HepG2 (cell line): ENCODE measurements at regions not wholly inside any gene's neighbourhood (a gene's known extent, or its start where the extent isn't known, plus 50 kb on each side); places are given as distances from the start of the nearest gene placed in this dataset.

Source experiments
- ATAC-seq: fragments of 200-7000 bp; cut with Tn5 transposase; 3 replicates; pipeline ENCODE4 v1.9.1; 2020; ENCODE audit warnings: mild to moderate bottlenecking, moderate library complexity
- BruUV-seq: library from RNA; stranded (reverse); fragments of 400-500 nt; replicated peaks from 2 replicates; lab custom pipeline; 2021; lab: Mats Ljungman, UMichigan
- CTCF ChIA-PET: fragments of 300-600 bp; formaldehyde crosslinking; extraction: SDS; loops from one replicate; lab custom pipeline; 2021; ENCODE audit warnings: low total read pairs, inconsistent platforms, low intra/inter-chr PET ratio; lab: Yijun Ruan, JAX
- POLR2A ChIA-PET: fragments of 350-600 bp; sonication (Branson Sonifier 250); formaldehyde crosslinking; loops from one replicate; lab custom pipeline; 2020; ENCODE audit warnings: antibody characterized with exemption, inconsistent platforms; lab: Yijun Ruan, JAX
- DNase-seq: peaks from one replicate; pipeline ENCODE4 v3.0.0-alpha.2; 2015; ENCODE audit warnings: low spot score
- FAIRE-seq: peaks from 3 replicates; lab custom pipeline; 2011; peaks lifted over from hg19 to GRCh38; lab: Jason Lieb, UNC
- H2AFZ ChIP-seq: one replicate; pipeline ENCODE4 v1.6.1; 2011; ENCODE audit warnings: low read length, inconsistent platforms
- H3K27ac ChIP-seq: fragments of 300-600 bp; 3 replicates; pipeline ENCODE4 v1.8.0; 2011; ENCODE audit warnings: mixed run types, mild to moderate bottlenecking, mixed read lengths, low read length, inconsistent platforms; ENCODE audit not compliant: insufficient read depth; ENCODE audit errors: extremely low read length
- H3K27me3 ChIP-seq, 2 experiments: fragments of 200-600 bp in 1 of 2; 2 replicates in 1 of 2; 3 replicates in 1 of 2; pipeline versions ENCODE4 v1.6.0 to v1.8.0; 2011; ENCODE audit warnings: low read length in 2 of 2, mild to moderate bottlenecking in 2 of 2, moderate library complexity in 2 of 2, inconsistent platforms in 1 of 2; ENCODE audit not compliant: insufficient read depth in 2 of 2, control insufficient read depth in 1 of 2
- H3K36me3 ChIP-seq, 2 experiments: fragments of 200-600 bp in 1 of 2; replicated peaks in 1 of 2; 2 replicates in 1 of 2; 3 replicates in 1 of 2; pipeline versions ENCODE4 v1.5.1 to v1.8.0; 2011; ENCODE audit warnings: low read length in 2 of 2, inconsistent platforms in 1 of 2; ENCODE audit not compliant: insufficient read depth in 2 of 2, control insufficient read depth in 1 of 2
- H3K4me1 ChIP-seq: 2 replicates; pipeline ENCODE4 v1.5.1; 2012; ENCODE audit warnings: low read length, inconsistent platforms; ENCODE audit not compliant: insufficient read depth
- H3K4me2 ChIP-seq: 2 replicates; pipeline ENCODE4 v1.6.0; 2011; ENCODE audit warnings: low read depth, low read length, inconsistent platforms
- H3K4me3 ChIP-seq, 3 experiments: fragments of 200-600 bp in 1 of 3; sonication (generic), shearing (Covaris generic) in 1 of 3; replicated peaks in 1 of 3; 2 replicates each; pipeline ENCODE4 v1.5.1; 2011 to 2016; ENCODE audit warnings: low read length in 3 of 3, inconsistent platforms in 2 of 3, low read depth in 2 of 3, mild to moderate bottlenecking in 2 of 3, control low read depth in 1 of 3, mixed read lengths in 1 of 3; ENCODE audit not compliant: insufficient read depth in 1 of 3
- H3K79me2 ChIP-seq: one replicate; pipeline ENCODE4 v1.6.1; 2011; ENCODE audit warnings: low read length, inconsistent platforms; ENCODE audit not compliant: insufficient read depth
- H3K9ac ChIP-seq: 2 replicates; pipeline ENCODE4 v1.6.0; 2011; ENCODE audit warnings: mild to moderate bottlenecking, low read depth, low read length, inconsistent platforms; ENCODE audit not compliant: insufficient read depth
- H3K9me3 ChIP-seq: 2 replicates; pipeline ENCODE4 v1.5.1; 2012; ENCODE audit warnings: mild to moderate bottlenecking, low read length
- H4K20me1 ChIP-seq: 2 replicates; pipeline ENCODE4 v1.6.0; 2011; ENCODE audit warnings: inconsistent platforms, mild to moderate bottlenecking, low read length, moderate library complexity; ENCODE audit not compliant: insufficient read depth
- HOXA9 ChIP-seq: sonication (generic); formaldehyde crosslinking; IDR thresholded peaks from 2 replicates; pipeline ENCODE4 v1.8.1; 2022; ENCODE audit warnings: missing genetic modification reagents, mild to moderate bottlenecking, moderate library complexity, borderline replicate concordance
- POLR2A ChIP-seq, 2 experiments: IDR thresholded peaks; 2 replicates each; pipeline ENCODE4 v1.6.1; 2011; ENCODE audit warnings: low read depth in 2 of 2, low read length in 2 of 2, mild to moderate bottlenecking in 1 of 2, moderate library complexity in 1 of 2; ENCODE audit not compliant: insufficient read depth in 1 of 2
- RBM22 ChIP-seq: fragments of 200-400 bp; formaldehyde crosslinking; optimal IDR thresholded peaks from 2 replicates; pipeline ENCODE3; 2017; ENCODE audit warnings: mild to moderate bottlenecking, low read length, moderate library complexity
- SALL1 ChIP-seq: sonication (generic); formaldehyde crosslinking; IDR thresholded peaks from 2 replicates; pipeline ENCODE4 v1.8.0; 2022; ENCODE audit warnings: mild to moderate bottlenecking, missing genetic modification reagents
- ZNF280D ChIP-seq: sonication (generic); formaldehyde crosslinking; IDR thresholded peaks from 2 replicates; pipeline ENCODE4 v1.5.1; 2020; ENCODE audit warnings: mild to moderate bottlenecking, missing genetic modification reagents
- WGBS: methylation state at CpG from one replicate; pipeline ENCODE4 v1.1.6; 2017; ENCODE audit warnings: low lambda C conversion rate; 5-methylcytosine and 5-hydroxymethylcytosine counted together
- in situ Hi-C: cut with HindIII; loops from 2 replicates; pipeline ENCODE4 v1.10.0; 2017; ENCODE audit warnings: low pct_unique_long_range_greater_than_20kb; ENCODE audit not compliant: extremely low pct_ligation_motif_present
- intact Hi-C: fragments of 100-400 bp; cut with micrococcal nuclease; formaldehyde crosslinking; loops from one replicate; pipeline ENCODE4 v1.10.0; 2022; ENCODE audit not compliant: unreplicated experiment

GRCh38 chr16:31703526-31704128 is 170.0 kb upstream of the ZNF267 start:
- 0 out of 2 replicates have a peak, but pooled peaks have one; percentile 25 for TF ChIP-seq SALL1 (CRISPR knock-in tag)
- peak; percentile 35; the same call in 1 of the 2 replicates for TF ChIP-seq HOXA9 (CRISPR knock-in tag)
- peak; percentile 24 for TF ChIP-seq RBM22
- TF ChIP-seq POLR2A (IDR thresholded peaks at IDR 0.05; ENCODE audit: insufficient read depth in 1 of 2, low read depth in 2 of 2, low read length in 2 of 2), result peak in 1 of 2 experiments; percentile 38; a peak in 1 of 4 replicates
- no peak for TF ChIP-seq ZNF280D (CRISPR knock-in tag)
- BruUV-seq, result no TSS peak
- H3K27ac ChIP-seq, result no peak overlapping the region
- H4K20me1 ChIP-seq, result peaks cover 23% of the 10 kb centered on the region
- 97% methylated on average over 3 of the region's 5 CpGs for WGBS
- ATAC-seq (no peak), DNase-seq (no peak), FAIRE-seq (no peak)
- H3K27me3 ChIP-seq, result no peaks in the 10 kb centered on the region; a peak in 1 of 5 replicates
- no peak overlapping the region for H3K4me2 ChIP-seq
- peaks cover 22% of the 10 kb centered on the region for H3K79me2 ChIP-seq
- POLR2A ChIA-PET, result interaction anchor here (2.0 to 3.4 kb wide), 2 partner anchors 8 to 10 kb away, joined by 12 to 131 read pairs; a partner anchor contains a TSS
- H3K36me3 ChIP-seq, result peaks cover 53 to 71% of the 10 kb centered on the region in 2 experiments
- H3K9ac ChIP-seq, result no peak overlapping the region
- CTCF ChIA-PET, result no interaction called here
- in situ Hi-C loops (loop anchor here (5.0 to 25.0 kb wide), 2 partner anchors 246 to 716 kb away; partner anchors contain the start of genes ARMC5 and HSD3B7), intact Hi-C loops (no loop called here)
- no peak overlapping the region for H2AFZ ChIP-seq
- no peak overlapping the region for H3K4me3 ChIP-seq
- H3K9me3 ChIP-seq, result no peaks in the 10 kb centered on the region
- peaks cover 38% of the 10 kb centered on the region for H3K4me1 ChIP-seq
